ENCODE measurements at regions not wholly inside any gene's neighbourhood (a gene's known extent, or its start where the extent isn't known, plus 50 kb on each side); places are given as distances from the start of the nearest gene placed in this dataset.

DNA sequence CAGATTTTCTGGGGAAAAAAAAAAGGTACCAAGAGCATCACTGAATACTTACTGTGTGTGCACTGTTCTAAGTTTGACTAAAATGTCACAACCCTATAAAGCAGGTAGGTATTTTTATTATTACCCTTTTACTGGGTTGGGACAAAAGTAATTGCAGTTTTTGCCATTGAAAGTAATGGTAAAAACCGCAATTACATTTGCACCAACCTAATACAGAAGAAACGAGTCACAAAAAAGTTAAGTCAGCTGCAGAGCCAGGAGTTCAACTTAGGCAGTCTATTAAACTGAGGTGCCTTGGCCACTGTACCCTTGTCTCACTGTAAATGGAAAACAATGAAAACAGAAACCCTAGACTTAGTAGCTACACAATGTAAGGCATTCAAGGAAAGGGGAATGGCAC, 281.9 kb downstream of the SUCLA2 start:
- TF ChIP-seq, protein P1, sequence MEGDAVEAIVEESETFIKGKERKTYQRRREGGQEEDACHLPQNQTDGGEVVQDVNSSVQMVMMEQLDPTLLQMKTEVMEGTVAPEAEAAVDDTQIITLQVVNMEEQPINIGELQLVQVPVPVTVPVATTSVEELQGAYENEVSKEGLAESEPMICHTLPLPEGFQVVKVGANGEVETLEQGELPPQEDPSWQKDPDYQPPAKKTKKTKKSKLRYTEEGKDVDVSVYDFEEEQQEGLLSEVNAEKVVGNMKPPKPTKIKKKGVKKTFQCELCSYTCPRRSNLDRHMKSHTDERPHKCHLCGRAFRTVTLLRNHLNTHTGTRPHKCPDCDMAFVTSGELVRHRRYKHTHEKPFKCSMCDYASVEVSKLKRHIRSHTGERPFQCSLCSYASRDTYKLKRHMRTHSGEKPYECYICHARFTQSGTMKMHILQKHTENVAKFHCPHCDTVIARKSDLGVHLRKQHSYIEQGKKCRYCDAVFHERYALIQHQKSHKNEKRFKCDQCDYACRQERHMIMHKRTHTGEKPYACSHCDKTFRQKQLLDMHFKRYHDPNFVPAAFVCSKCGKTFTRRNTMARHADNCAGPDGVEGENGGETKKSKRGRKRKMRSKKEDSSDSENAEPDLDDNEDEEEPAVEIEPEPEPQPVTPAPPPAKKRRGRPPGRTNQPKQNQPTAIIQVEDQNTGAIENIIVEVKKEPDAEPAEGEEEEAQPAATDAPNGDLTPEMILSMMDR (IDR thresholded peaks at IDR 0.05): no peak
- no peak for TF ChIP-seq POLR2A (IDR thresholded peaks at IDR 0.05)
